ENCODE measurements at regions not wholly inside any gene's neighbourhood (a gene's known extent, or its start where the extent isn't known, plus 50 kb on each side); places are given as distances from the start of the nearest gene placed in this dataset.

DNA sequence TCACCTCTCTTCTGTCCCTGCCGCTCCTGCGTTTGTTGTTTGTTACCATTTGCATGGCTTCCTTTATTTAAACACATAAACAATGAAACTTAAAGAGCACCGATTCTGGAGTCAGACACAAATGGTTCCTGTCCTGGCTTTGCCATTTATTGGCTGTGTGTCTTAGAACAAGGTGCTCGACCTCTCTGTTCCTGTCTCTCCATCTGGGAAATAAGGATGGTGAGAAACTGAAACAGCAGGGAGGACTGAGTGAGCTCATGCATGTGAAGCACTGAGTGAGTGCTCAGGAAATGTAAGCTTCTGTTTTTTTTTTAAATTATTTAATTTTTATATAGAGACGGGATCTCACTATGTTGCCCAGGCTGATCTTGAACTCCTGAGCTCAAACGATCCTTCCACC lies 148.2 kb upstream of the WNT4 start:
- Histone ChIP-seq H3K4me3 (no peak overlapping the region), H3K27ac (no peak overlapping the region), H3K4me1 (no peaks in the 10 kb centered on the region), H3K9me3 (peaks cover 0 to 12% of the 10 kb centered on the region in 2 donors), H3K36me3 (no peaks in the 10 kb centered on the region), H3K27me3 (no peaks in the 10 kb centered on the region)
- DNase-seq (ENCODE audit: low spot score) = no peak
- TF ChIP-seq, protein P1, sequence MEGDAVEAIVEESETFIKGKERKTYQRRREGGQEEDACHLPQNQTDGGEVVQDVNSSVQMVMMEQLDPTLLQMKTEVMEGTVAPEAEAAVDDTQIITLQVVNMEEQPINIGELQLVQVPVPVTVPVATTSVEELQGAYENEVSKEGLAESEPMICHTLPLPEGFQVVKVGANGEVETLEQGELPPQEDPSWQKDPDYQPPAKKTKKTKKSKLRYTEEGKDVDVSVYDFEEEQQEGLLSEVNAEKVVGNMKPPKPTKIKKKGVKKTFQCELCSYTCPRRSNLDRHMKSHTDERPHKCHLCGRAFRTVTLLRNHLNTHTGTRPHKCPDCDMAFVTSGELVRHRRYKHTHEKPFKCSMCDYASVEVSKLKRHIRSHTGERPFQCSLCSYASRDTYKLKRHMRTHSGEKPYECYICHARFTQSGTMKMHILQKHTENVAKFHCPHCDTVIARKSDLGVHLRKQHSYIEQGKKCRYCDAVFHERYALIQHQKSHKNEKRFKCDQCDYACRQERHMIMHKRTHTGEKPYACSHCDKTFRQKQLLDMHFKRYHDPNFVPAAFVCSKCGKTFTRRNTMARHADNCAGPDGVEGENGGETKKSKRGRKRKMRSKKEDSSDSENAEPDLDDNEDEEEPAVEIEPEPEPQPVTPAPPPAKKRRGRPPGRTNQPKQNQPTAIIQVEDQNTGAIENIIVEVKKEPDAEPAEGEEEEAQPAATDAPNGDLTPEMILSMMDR (IDR thresholded peaks at IDR 0.05) = no peak

DNA sequence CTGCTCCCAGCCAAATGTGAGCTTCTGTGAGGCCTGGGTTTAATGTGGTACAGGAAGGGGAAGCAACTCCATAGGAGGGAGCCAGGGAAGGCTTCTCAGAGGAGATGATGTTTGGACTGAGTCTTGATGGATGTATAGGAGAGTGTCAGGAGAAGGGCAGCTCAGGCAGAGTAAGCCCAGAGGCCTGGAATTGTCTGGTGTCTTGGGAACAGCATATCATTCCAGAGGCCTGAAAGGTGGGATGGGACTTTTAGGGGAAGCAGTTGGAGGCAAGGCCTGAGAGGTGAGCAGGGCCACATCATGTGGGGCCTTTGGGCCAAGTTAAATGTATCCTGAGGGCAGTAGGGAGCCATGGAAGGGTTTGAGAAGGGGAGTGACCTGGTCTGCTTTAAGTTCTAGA lies 148.6 kb upstream of the WNT4 start:
- TF ChIP-seq, protein P1 (IDR thresholded peaks at IDR 0.05) = no peak
- no peak overlapping the region for H3K27ac ChIP-seq

DNA sequence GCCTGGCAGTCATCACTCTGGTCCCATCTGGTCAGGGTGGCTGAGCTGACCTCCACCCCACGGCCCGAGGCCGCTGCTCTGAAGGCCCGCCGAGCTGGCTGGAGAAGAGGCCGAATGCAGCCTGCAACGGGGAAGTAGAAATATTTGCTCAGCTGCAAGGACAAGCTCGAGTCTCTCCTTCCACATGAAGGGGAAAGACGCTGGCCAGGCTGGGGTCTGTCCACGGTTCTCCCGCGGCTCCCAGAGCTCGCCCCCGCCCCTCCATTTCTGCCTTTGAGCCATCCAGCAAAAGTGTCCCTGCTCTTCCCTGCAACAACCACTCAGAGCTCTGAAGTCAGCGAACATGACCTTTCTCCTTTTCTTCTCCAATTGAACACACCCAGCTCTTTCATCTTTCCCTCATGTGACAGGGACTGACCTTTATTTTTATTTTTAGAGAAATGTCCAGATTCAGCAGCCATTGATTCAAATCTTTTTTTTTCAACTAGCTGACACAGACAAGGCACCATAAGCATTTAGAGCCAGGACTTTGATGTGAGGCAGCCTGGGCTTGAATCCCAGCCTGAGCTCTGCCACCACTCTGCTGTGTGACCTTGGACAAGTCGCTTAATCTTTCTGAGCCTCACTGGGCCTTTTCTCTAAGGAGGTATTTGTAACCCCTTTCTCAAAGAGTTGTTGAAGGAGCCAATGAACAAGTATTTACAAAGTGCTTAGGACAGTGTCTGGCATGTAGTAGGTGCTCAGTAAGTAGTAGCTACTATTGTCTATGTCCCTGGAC lies 149.3 kb upstream of the WNT4 start:
- Histone ChIP-seq H3K4me1 (no peaks in the 10 kb centered on the region), H3K9me3 (peaks cover 0 to 12% of the 10 kb centered on the region in 2 donors), H3K36me3 (no peaks in the 10 kb centered on the region), H3K4me3 (no peak overlapping the region), H3K27ac (no peak overlapping the region), H3K27me3 (no peaks in the 10 kb centered on the region)
- TF ChIP-seq, protein P1 (IDR thresholded peaks at IDR 0.05) = no peak
- DNase-seq (ENCODE audit: low spot score) = no peak

More for the DNA sequence above, 148.6 kb upstream of the WNT4 start:
- no peak for DNase-seq (ENCODE audit: low spot score)
- Histone ChIP-seq H3K36me3 (no peaks in the 10 kb centered on the region), H3K4me1 (no peaks in the 10 kb centered on the region), H3K27me3 (no peaks in the 10 kb centered on the region), H3K9me3 (peaks cover 0 to 12% of the 10 kb centered on the region in 2 donors), H3K4me3 (no peak overlapping the region)

DNA sequence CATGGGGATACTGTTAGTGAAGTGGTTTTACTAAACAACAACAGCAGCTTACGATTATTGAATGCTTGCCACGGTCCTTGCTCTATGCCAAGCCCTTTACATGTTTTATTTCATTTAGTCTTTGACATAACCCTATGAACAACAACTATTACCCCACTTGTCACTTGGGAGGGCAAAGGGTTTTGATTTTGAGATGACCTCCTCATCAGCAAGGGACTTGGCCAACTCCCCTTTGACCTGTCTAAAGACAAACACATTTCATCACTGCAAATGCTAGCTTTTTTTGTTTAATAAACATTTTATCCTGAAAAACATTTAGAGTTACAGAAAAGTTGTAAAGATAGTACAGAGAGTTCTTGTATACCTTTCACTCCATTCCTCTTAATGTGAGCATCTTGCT lies 152.5 kb upstream of the WNT4 start:
- Histone ChIP-seq H3K27me3 (no peaks in the 10 kb centered on the region), H3K27ac (no peak overlapping the region), H3K36me3 (no peaks in the 10 kb centered on the region), H3K9me3 (peaks cover 0 to 12% of the 10 kb centered on the region in 2 donors), H3K4me1 (no peaks in the 10 kb centered on the region), H3K4me3 (no peak overlapping the region)
- TF ChIP-seq, protein P1 (IDR thresholded peaks at IDR 0.05) = no peak
- DNase-seq (ENCODE audit: low spot score) = no peak

DNA sequence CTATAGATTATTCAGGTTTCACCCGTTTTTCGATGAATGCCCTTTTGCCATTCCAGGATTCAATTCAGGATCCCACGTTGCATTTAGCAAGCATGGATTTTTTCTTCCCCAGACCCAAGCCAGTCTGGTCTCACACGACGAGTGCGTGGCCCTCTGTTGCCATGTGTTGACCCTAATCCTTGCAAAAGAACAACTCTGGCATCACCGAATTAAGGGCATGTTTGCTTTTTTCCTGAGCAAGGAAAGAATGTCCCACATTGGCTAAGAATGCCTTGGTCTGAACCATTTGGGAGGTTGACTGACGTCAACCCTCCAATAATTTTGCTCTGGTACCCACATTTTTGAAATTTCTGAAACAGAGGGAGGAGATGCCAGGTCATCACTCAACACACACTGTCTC lies 153.0 kb upstream of the WNT4 start:
- H3K4me3 ChIP-seq = no peak overlapping the region
- TF ChIP-seq, protein P1 (IDR thresholded peaks at IDR 0.05) = no peak
- DNase-seq (ENCODE audit: low spot score) = no peak
- no peak overlapping the region for H3K27ac ChIP-seq
- peaks cover 0 to 12% of the 10 kb centered on the region in 2 donors for H3K9me3 ChIP-seq
- H3K4me1 ChIP-seq = no peaks in the 10 kb centered on the region
- H3K36me3 ChIP-seq = no peaks in the 10 kb centered on the region
- no peaks in the 10 kb centered on the region for H3K27me3 ChIP-seq
